ENCODE measurements at regions not wholly inside any gene's neighbourhood (a gene's known extent, or its start where the extent isn't known, plus 50 kb on each side); places are given as distances from the start of the nearest gene placed in this dataset.

DNA sequence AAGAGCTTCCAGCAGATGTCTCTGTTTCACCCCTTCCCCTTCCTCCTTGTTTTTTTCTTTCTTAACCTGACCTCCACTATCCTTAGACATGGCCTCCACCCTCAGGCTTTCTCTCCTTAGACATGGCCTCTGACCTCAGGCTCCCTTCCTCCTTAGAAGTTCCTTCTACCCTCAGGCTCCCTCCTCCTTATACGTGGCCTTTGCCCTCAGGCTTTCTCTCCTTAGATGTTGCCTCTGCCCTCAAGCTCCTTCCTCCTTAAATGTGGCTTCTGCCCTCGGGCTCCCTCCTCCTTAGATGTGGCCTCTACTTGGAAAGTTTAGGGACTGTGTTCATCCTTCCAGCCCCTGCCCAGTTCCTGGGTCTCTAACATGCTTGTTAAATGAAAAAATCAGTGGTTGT lies 180.4 kb upstream of the S1PR3 start:
- Histone ChIP-seq H3K27me3 (no peaks in the 10 kb centered on the region), H3K27ac (no peak overlapping the region), H3K4me1 (peaks cover 10 to 15% of the 10 kb centered on the region in 2 donors), H3K4me3 (no peak overlapping the region), H3K9me3 (no peaks in the 10 kb centered on the region), H3K36me3 (no peaks in the 10 kb centered on the region)
- peak in 1 of 2 donors; percentile 27 for DNase-seq (ENCODE audit: low spot score in 2 of 2)
- intact Hi-C loops (cut with DNase I): loop anchor here (10.0 kb wide), 2 partner anchors 184 to 426 kb away; partner anchors contain the start of genes S1PR3 and SPIN1
- TF ChIP-seq, protein P1, sequence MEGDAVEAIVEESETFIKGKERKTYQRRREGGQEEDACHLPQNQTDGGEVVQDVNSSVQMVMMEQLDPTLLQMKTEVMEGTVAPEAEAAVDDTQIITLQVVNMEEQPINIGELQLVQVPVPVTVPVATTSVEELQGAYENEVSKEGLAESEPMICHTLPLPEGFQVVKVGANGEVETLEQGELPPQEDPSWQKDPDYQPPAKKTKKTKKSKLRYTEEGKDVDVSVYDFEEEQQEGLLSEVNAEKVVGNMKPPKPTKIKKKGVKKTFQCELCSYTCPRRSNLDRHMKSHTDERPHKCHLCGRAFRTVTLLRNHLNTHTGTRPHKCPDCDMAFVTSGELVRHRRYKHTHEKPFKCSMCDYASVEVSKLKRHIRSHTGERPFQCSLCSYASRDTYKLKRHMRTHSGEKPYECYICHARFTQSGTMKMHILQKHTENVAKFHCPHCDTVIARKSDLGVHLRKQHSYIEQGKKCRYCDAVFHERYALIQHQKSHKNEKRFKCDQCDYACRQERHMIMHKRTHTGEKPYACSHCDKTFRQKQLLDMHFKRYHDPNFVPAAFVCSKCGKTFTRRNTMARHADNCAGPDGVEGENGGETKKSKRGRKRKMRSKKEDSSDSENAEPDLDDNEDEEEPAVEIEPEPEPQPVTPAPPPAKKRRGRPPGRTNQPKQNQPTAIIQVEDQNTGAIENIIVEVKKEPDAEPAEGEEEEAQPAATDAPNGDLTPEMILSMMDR (IDR thresholded peaks at IDR 0.05): no peak

- Histone ChIP-seq H3K9me3 (no peaks in the 10 kb centered on the region), H3K4me1 (peaks cover 10 to 15% of the 10 kb centered on the region in 2 donors), H3K27ac (no peak overlapping the region), H3K4me3 (no peak overlapping the region), H3K36me3 (no peaks in the 10 kb centered on the region), H3K27me3 (no peaks in the 10 kb centered on the region)
- TF ChIP-seq, protein P1 (IDR thresholded peaks at IDR 0.05): no peak
- DNase-seq (ENCODE audit: low spot score in 2 of 2): no peak
- intact Hi-C loops (cut with DNase I): loop anchor here (10.0 kb wide), 2 partner anchors 183 to 427 kb away; partner anchors contain the start of genes S1PR3 and SPIN1
Measured at GRCh38 chr9:88811511-88811910, 179.8 kb upstream of the S1PR3 start.

- TF ChIP-seq, protein P1 (IDR thresholded peaks at IDR 0.05): no peak
- Histone ChIP-seq H3K9me3 (no peaks in the 10 kb centered on the region), H3K4me1 (peaks cover 10 to 15% of the 10 kb centered on the region in 2 donors), H3K36me3 (no peaks in the 10 kb centered on the region), H3K27me3 (no peaks in the 10 kb centered on the region), H3K27ac (no peak overlapping the region), H3K4me3 (no peak overlapping the region)
- DNase-seq (ENCODE audit: low spot score in 2 of 2): no peak
- intact Hi-C loops (cut with DNase I): loop anchor here (10.0 kb wide), 2 partner anchors 182 to 428 kb away; partner anchors contain the start of genes S1PR3 and SPIN1
Measured at GRCh38 chr9:88812938-88813637, 178.2 kb upstream of the S1PR3 start.

GRCh38 chr9:88813638-88814209 lies 177.5 kb upstream of the S1PR3 start:
- intact Hi-C loops (cut with DNase I): loop anchor here (2.0 to 10.0 kb wide), 3 partner anchors 23 to 429 kb away; partner anchors contain the start of genes S1PR3 and SPIN1
- DNase-seq (ENCODE audit: low spot score in 2 of 2): no peak
- H3K4me3 ChIP-seq: no peak overlapping the region
- H3K4me1 ChIP-seq: peaks cover 10 to 15% of the 10 kb centered on the region in 2 donors
- no peaks in the 10 kb centered on the region for H3K9me3 ChIP-seq
- no peaks in the 10 kb centered on the region for H3K36me3 ChIP-seq
- TF ChIP-seq, protein P1 (IDR thresholded peaks at IDR 0.05): no peak
- peak overlapping the region in 1 of 2 donors; percentile 3 for H3K27ac ChIP-seq
- H3K27me3 ChIP-seq: no peaks in the 10 kb centered on the region

GRCh38 chr9:88814577-88814976 lies 176.7 kb upstream of the S1PR3 start:
- intact Hi-C loops (cut with DNase I): loop anchor here (2.0 to 10.0 kb wide), 3 partner anchors 24 to 430 kb away; partner anchors contain the start of genes S1PR3 and SPIN1
- peak; percentile 44 to 93 for DNase-seq (ENCODE audit: low spot score in 2 of 2)
- H3K4me3 ChIP-seq: no peak overlapping the region

More at GRCh38 chr9:88814577-88814976, 176.7 kb upstream of the S1PR3 start:
- Histone ChIP-seq H3K27ac (peak overlapping the region; percentile 58 to 70), H3K27me3 (no peaks in the 10 kb centered on the region), H3K9me3 (no peaks in the 10 kb centered on the region), H3K4me1 (peaks cover 10 to 15% of the 10 kb centered on the region in 2 donors), H3K36me3 (no peaks in the 10 kb centered on the region)
- TF ChIP-seq, protein P1 (IDR thresholded peaks at IDR 0.05): no peak
